GM12865 (cell line): ENCODE measurements at regions not wholly inside any gene's neighbourhood (a gene's known extent, or its start where the extent isn't known, plus 50 kb on each side); places are given as distances from the start of the nearest gene placed in this dataset.

ENCODE experiments used
- DNase-seq: peaks from one replicate; pipeline ENCODE4 v3.0.0; 2010; ENCODE audit warnings: low read depth
- H3K4me3 ChIP-seq: 2 replicates; pipeline ENCODE4 v1.5.1; 2011; ENCODE audit warnings: mild to moderate bottlenecking, low read depth, low read length, control low read depth
- CTCF ChIP-seq: IDR thresholded peaks from 2 replicates; pipeline ENCODE4 v1.5.1; 2011; ENCODE audit warnings: low read length, control low read depth, low read depth, inconsistent platforms; ENCODE audit not compliant: insufficient read depth; ENCODE audit errors: missing control alignments

DNA sequence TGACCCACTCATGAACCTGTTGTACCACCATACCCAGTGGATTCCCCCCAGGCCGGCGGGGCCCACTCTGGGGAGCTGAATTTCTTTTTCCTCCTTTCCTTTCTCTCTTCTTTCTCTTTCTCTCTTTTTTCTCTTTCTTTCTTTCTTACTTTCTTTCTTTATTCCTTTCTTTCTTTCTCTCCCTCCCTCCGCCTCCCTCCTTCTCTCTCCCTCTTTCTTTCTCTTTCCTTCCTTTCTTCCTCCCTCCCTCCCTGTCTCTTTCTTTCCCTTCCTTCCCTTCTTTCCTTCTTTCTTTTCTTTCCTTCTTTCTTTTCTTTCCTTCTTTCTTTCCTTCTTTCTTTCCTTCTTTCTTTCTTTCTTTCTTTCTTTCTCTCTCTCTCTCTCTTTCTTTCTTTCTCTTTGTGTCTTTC, 327.7 kb downstream of the ZNF536 start:
- no peak overlapping the region for H3K4me3 ChIP-seq
- no peak for TF ChIP-seq CTCF
- no peak for DNase-seq

DNA sequence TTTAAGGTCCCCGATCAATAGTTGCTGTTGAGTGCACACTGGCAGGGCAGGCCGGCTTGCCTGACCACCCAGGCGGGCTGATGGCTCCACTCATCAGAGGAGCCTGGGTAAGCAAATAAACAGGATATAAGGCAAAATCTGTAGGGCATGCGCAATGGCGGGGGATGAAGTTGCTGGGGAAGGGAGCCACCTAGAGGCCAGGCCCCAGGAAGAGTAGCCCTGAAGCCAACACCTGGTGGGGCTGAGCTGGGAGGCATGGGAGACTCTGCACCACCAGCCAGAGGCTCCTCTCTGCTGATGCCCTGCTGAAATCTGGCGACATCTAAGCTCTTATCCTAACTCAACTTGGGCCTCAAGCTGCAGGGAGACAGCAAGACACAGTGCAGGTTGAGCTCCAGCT, 324.3 kb downstream of the ZNF536 start:
- no peak overlapping the region for H3K4me3 ChIP-seq
- DNase-seq = peak; percentile 41
- peak; percentile 26 for TF ChIP-seq CTCF

DNA sequence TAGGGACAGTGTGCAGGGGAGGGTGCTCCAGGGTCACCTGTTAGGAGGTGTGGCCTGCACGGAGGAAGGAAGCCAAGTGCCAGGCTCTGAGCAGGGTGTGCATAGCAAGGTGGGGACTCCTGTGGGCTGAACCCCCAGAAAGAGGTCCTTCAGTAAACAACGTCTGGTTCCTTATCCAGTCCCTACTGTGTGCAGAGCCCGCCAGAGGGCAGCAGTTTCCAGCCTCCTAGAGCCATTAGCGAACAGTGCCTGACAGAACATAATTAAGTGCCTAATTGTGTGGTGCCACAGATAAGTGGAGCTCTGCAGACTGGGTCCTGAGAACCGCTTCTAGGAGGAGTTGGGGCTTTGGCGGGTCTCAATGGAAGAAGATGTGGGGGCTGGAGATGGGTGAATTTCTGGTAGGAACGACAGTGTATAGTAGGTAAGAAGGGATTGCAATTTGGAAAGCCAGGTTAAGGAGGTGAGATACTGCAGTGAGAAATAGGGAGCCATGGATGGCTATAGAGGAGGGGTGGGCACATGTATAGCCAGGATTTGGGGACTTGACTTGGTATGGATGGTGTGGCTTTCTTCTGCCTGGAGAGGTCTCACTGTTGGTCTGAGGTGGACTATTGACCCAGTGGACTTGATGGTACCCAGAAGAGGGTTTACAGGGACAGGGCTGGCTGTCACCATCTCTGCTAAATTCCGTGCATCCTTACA, 323.1 kb downstream of the ZNF536 start:
- no peak overlapping the region for H3K4me3 ChIP-seq
- no peak for TF ChIP-seq CTCF
- DNase-seq = peak; percentile 3

- DNase-seq = no peak
- TF ChIP-seq CTCF = no peak
- no peak overlapping the region for H3K4me3 ChIP-seq
Measured at GRCh38 chr19:30694156-30694755, 322.1 kb downstream of the ZNF536 start.

DNA sequence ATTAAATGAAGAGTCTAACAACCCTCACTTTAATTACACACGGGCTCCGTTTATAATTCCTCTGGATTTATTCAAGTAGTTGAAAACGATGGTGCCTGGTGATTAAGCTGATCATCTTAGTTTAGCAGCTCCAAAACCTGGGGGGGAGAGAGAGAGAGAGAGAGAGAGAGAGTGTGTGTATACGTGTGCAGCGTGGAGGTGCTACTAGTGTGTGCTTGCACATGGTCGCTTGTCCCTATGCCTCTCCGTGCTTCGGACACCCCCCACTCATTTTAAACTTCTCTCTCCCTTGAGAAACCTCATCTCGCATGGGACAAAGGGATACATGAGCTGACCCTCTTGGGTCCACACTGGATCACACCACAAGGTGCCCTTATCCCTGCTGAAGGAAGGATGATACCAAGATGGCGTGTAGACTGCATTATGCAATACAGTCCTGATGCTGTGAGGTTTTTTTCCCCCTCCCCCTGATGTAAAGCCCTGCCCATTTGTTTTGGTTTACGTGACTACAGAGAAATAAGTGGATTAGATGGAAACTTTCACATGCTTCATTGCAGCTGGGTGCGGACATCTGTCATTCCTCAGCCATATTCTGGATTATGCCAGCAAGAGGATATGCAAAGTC, 320.8 kb downstream of the ZNF536 start:
- no peak for DNase-seq
- no peak overlapping the region for H3K4me3 ChIP-seq
- no peak for TF ChIP-seq CTCF

DNA sequence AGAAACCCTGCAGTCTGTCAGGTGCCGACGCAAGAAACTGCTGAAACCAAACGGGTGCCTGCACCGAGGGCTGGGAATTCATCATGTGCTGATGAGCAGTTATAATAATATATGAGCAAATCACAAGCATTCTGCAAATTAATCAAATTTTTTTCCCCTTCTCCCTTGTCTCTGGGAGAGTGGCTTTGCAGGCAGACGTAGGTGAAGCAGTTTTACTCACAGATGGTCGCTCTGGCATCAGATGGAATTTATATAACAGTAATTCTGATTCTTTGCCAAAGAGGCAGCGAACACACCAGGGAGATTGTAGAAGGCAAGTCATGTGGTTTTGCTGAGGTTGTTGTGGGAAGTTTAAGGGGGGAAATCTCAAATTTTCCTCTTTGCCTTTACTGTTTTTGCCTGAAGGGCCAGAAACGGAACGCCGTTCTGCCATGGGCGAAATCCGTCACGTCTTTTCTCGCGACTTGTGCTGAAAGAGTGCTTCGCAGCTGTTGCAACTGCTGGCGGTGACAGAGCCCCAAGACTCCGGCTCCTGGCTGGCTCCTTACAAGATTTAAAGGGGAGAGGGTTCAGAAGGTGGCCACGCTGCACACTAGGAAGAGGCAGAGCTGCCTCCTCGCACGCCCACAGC, 320.1 kb downstream of the ZNF536 start:
- DNase-seq = no peak
- H3K4me3 ChIP-seq = no peak overlapping the region
- no peak for TF ChIP-seq CTCF

DNA sequence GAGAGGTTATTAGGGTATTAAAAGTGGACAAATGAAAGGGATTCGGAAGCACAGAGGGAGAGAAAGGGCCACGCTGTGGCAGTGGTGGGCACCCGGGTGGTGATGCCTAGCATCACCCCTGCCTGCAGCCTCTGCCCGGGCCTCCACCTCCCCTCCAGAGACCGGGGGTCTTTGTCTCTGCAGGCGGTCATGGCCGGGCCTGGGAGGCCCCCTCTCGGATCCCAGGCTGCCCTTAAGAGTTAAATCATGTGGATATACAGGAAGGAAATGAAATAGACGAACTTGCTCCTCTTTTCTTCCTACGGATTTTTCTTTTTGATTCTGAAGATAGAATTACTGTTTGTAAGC, 319.6 kb downstream of the ZNF536 start:
- no peak for DNase-seq
- H3K4me3 ChIP-seq = no peak overlapping the region

More for the DNA sequence above, 319.6 kb downstream of the ZNF536 start:
- TF ChIP-seq CTCF = no peak
